Sciatic nerve (tissue), 2 donors: ENCODE measurements at regions not wholly inside any gene's neighbourhood (a gene's known extent, or its start where the extent isn't known, plus 50 kb on each side); places are given as distances from the start of the nearest gene placed in this dataset.
"Not testable (repeated sequence)": the region's sequence is repeated elsewhere in the genome, so short reads cannot be mapped to it uniquely, and the experiment has no call there.

Experiments used
- ATAC-seq: fragments of 200-7000 bp; cut with Tn5 transposase; one replicate; pipeline ENCODE4 v1.9.1; 2020; ENCODE audit warnings: mild to moderate bottlenecking, moderate library complexity
- DNase-seq: peaks from one replicate; pipeline ENCODE4 v3.0.0-alpha.2; 2020; ENCODE audit warnings: low spot score
- intact Hi-C: fragments of 100-400 bp; cut with DNase I; formaldehyde crosslinking; loops from one replicate; pipeline ENCODE4 v1.14.2; 2022
- donor health status: DM: no; HTN: no; CAD: no.
- donor health status: DM: no; HTN: no; CAD: no.

- DNase-seq, result no peak
- intact Hi-C loops, result no loop called here
- ATAC-seq, result no peak
Observed at GRCh38 chr17:21756856-21757619, 64.7 kb downstream of the KCNJ18 start.

- ATAC-seq, intact Hi-C loops, DNase-seq: not testable (repeated sequence)
Observed at GRCh38 chr17:21759636-21760035, 67.3 kb downstream of the KCNJ18 start.

- ATAC-seq, result peak; percentile 14
- intact Hi-C loops, DNase-seq: not testable (repeated sequence)
Observed at GRCh38 chr17:21763738-21764340, 71.5 kb downstream of the KCNJ18 start.

GRCh38 chr17:21765651-21766290 lies 73.4 kb downstream of the KCNJ18 start:
- DNase-seq, ATAC-seq, intact Hi-C loops: not testable (repeated sequence)

- DNase-seq, ATAC-seq, intact Hi-C loops: not testable (repeated sequence)
Observed at GRCh38 chr17:21766565-21766964, 74.2 kb downstream of the KCNJ18 start.

GRCh38 chr17:21767162-21768156 lies 75.1 kb downstream of the KCNJ18 start:
- DNase-seq, ATAC-seq, intact Hi-C loops: not testable (repeated sequence)

- ATAC-seq, intact Hi-C loops, DNase-seq: not testable (repeated sequence)
Observed at GRCh38 chr17:21768244-21768643, 75.9 kb downstream of the KCNJ18 start.

- ATAC-seq, intact Hi-C loops, DNase-seq: not testable (repeated sequence)
Observed at GRCh38 chr17:21768729-21769462, 76.6 kb downstream of the KCNJ18 start.

- ATAC-seq, intact Hi-C loops, DNase-seq: not testable (repeated sequence)
Observed at GRCh38 chr17:21769781-21770180, 77.5 kb downstream of the KCNJ18 start.

GRCh38 chr17:21770466-21771446 lies 78.4 kb downstream of the KCNJ18 start:
- peak; percentile 89 for ATAC-seq
- DNase-seq, intact Hi-C loops: not testable (repeated sequence)

GRCh38 chr17:21772321-21772720 lies 80.0 kb downstream of the KCNJ18 start:
- ATAC-seq (no peak), DNase-seq (no peak)
- intact Hi-C loops, result no loop called here

- intact Hi-C loops, DNase-seq, ATAC-seq: not testable (repeated sequence)
Observed at GRCh38 chr17:21772991-21773713, 80.8 kb downstream of the KCNJ18 start.

- no peak for DNase-seq
- no peak for ATAC-seq
- intact Hi-C loops, result no loop called here
Observed at GRCh38 chr17:21774263-21774662, 81.9 kb downstream of the KCNJ18 start.

- DNase-seq, ATAC-seq, intact Hi-C loops: not testable (repeated sequence)
Observed at GRCh38 chr17:21775566-21775965, 83.2 kb downstream of the KCNJ18 start.

- DNase-seq, ATAC-seq, intact Hi-C loops: not testable (repeated sequence)
Observed at GRCh38 chr17:21776921-21777320, 84.6 kb downstream of the KCNJ18 start.

GRCh38 chr17:21778866-21779265 lies 86.5 kb downstream of the KCNJ18 start:
- DNase-seq, intact Hi-C loops, ATAC-seq: not testable (repeated sequence)
